CD4-positive, alpha-beta T cell treated with Interleukin-12 subunit alpha and Interleukin-12 subunit beta, for 1 hour (primary cell): ENCODE measurements at regions not wholly inside any gene's neighbourhood (a gene's known extent, or its start where the extent isn't known, plus 50 kb on each side); places are given as distances from the start of the nearest gene placed in this dataset.
A peak's percentile ranks its signal among the peaks of the same experiment; 100 is the strongest.
"Not testable (repeated sequence)": the region's sequence is repeated elsewhere in the genome, so short reads cannot be mapped to it uniquely, and the experiment has no call there.

Source experiments
- DNase-seq: peaks from one replicate; pipeline ENCODE4 v3.0.0-alpha.2; 2020

- DNase-seq, result not testable (repeated sequence)
These were observed 83.2 kb upstream of the ARID5B start for GRCh38 chr10:61818251-61818650.

GRCh38 chr10:61819208-61819607, 82.3 kb upstream of the ARID5B start:
- DNase-seq, result no peak

DNA sequence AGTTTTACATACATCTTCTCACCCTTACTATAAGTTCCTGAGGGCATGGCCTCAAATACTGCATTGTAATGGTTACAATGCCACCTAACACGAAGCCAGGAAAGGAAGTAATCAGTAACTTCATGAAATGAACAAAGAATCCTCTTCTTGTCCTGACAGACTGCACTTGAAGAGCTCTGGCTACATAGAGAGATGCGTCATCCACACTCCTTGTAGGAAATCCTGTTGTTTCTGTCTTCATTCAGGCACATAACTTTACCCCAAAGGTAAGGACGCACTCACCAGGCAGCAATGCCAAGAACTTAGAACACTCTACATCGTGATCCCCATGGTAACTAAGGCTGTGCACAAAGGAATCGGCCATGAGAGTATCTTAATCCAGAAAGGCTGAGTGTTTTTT, 80.3 kb upstream of the ARID5B start:
- DNase-seq, result no peak

GRCh38 chr10:61821693-61822092, 79.8 kb upstream of the ARID5B start:
- DNase-seq, result no peak

GRCh38 chr10:61822096-61822495, 79.4 kb upstream of the ARID5B start:
- no peak for DNase-seq

DNA sequence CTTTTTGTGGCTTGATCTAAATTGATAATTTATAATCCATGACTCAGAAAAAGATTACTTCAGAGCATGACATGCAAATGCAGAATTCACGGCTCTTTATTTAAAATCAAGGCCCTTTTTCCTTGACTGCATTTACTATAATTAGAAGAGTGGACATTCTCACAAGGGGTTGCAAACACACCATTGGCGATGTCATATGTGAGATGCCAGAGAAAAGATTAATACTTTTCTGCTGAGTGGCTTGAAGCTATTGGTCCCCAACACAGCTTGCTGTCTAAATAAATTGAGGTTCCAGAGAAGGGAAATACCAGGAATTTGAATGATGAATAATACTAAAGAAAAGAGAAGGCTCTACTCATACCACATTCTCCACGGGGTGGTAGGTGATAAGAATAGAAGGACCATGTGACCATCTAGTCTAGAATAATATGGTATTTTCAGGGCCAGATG, 78.7 kb upstream of the ARID5B start:
- no peak for DNase-seq

DNA sequence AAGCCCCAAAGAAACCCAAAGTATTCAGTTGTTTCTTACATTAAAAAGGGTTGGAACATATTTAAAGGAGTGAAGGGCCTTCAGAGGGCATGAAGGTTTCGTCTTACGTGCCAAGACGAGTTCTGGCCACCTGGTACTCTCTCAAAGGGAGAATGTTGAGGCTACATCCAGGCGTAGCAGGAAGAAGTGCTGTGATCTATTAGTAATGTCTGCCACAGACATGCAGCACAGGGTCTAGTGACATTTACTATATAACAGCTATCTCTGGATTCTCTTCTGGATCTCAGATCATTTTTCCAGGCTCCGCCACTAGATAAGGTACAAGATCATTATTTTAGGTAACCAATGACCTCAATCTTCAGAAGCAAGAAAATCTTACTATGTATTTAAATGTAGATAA, 76.5 kb upstream of the ARID5B start:
- no peak for DNase-seq

GRCh38 chr10:61825628-61826027, 75.9 kb upstream of the ARID5B start:
- no peak for DNase-seq

DNA sequence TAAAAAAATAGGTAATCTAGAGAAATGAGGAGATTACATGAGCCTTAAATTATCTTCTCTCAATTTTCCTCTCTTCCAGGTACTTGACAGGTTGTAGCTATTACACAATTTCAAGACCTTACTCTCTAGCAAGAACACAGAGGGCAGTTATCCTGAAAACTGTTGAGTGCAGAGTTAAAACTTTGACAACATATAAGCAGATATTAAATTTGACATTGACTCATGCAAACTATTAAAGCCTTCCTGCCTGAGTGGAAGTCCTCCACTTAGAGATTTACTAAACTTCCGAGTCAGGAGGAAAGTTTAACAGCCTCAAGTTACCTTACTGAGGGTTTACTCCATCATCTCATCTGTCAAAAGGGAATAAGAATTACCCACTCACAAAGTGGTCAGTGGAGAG, 73.5 kb upstream of the ARID5B start:
- no peak for DNase-seq

GRCh38 chr10:61828788-61829187, 72.7 kb upstream of the ARID5B start:
- no peak for DNase-seq

DNA sequence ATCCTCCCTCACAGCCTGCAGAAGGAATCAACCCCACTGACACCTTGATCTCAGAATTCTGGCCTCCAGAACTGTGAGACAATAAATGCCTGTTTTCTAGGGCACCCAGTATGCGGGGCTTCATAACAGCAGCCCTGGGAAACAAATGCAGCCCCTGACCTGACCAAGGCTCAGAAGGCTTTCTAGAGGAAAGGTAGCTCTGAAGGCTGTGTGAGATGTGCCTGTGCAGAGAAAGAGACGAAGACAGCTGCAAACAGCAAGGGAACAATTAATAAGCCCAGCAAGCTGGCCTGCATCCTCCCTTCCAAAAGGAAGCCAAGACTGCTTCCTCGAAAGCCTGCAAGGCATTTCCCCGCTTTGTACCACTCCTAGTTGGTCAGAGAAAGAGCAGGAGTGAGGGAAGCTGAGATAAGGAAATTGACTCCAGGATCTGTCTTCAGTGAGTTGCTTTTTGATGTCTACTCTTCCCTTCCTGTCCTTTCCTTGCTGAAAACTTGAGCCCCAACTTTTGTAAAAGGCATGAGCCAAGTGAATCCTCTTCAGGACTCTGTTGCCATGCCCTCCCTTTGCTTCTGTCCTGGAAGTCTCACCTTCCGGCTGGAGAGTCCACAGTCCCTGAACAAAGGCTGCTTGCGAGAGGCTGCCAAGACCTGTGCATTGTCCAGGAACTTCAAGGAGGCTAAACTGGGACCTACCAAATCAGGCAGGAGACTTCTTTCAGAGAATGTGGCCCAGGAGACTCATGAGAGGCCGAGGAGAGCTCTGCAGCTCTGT, 71.2 kb upstream of the ARID5B start:
- DNase-seq, result no peak

- no peak for DNase-seq
These were observed 70.6 kb upstream of the ARID5B start for GRCh38 chr10:61830846-61831273.

- no peak for DNase-seq
These were observed 68.5 kb upstream of the ARID5B start for GRCh38 chr10:61832866-61833481.

DNA sequence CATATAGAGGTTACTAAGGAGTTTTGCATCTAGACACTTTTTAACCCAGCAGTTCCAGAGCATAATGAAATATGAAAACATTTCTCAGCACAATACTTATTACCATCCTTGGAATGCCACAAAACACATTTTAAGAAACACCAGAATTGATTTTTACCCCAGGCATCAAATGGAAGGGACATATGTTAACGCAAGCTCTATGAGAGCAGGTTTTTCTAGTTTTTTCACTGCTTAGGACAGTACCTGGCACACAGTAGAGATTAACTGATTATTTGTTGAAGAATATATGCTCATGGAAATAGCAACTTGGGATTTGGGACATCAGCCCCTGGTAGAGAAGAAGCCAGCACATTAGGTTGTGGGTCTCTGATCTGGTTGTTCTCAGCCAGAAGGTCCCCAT, 67.0 kb upstream of the ARID5B start:
- DNase-seq, result no peak

DNA sequence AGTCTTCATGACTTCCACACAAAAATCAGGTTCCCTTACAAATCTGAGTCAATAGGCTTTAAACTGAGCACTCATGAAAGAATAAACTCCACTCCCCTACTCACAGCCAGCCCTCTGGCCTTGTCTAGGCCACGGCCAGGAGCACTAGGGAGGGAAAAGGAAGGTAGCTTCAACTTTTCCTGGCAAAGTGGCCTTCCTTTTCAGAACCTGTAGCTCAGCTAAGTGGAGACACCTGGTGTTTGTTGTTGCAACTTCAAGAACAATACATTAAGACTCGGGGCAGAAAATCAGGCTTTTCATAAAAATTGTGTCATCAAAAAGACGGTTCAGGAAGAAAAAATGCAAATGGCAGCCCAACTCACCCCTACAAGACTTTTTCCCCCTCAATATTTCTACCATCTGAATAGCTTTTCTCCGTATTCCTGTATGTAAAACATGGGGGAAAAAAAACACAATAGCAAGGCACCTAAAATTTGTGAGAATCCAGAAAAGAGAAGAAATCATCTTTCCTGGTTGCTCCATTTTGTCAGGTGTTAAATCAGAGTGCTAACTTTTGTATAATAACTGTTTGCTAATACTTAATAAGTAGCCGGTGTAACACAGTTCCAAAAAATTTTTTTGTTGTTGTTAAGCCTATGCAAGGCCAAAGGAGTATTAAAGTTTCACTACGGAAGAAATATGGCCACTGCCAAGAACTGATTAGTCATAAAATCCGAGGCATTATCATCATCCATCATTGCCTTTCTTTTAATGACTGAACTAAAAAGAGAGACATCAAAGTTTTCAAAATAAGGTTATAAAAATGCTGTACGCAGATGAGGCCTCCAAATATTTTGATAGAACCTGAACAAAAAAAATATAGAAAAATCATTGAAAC, 66.2 kb upstream of the ARID5B start:
- DNase-seq, result peak; percentile 26

DNA sequence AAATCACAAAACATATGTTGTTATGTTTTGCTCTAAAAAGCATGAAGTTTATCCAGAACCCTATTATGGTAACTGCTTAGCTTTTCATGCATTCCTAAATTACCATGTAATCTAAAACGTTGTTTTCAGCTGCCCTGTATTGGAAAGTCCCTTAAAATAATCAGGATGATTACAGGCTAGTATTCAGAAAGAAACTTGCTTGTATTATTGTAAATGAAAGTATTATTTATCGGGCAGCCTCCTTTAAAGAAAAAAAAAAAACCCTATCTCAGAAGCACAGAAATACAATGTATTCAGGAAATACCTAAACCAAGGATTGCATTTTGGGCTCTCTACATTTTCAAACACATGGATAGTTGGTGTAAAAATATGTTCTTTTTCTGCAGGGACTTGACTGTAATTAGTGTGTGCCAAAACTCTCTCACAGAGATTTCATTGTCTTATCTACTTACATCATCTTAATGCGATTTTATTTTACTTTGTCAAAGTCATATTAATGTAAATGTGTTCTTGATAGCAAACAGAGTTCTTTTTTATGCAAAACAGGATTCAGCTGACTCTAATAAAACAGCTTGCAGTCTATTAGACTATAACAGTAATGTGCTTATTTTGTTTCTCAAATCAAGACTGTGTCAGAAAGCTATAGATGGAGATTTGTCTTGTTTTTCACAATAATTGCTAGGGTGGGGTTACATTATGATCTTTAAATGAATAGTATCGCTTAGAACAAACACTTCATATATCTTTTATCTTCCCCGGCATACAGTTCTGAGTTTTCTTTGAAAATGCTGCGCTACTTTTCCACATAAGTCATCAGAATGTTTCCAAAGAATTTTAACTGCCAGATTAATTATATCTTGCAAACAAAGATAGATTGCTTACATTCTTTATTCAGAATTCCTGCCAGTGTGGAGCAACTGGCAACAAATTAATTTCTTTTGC, 65.3 kb upstream of the ARID5B start:
- DNase-seq, result no peak

DNA sequence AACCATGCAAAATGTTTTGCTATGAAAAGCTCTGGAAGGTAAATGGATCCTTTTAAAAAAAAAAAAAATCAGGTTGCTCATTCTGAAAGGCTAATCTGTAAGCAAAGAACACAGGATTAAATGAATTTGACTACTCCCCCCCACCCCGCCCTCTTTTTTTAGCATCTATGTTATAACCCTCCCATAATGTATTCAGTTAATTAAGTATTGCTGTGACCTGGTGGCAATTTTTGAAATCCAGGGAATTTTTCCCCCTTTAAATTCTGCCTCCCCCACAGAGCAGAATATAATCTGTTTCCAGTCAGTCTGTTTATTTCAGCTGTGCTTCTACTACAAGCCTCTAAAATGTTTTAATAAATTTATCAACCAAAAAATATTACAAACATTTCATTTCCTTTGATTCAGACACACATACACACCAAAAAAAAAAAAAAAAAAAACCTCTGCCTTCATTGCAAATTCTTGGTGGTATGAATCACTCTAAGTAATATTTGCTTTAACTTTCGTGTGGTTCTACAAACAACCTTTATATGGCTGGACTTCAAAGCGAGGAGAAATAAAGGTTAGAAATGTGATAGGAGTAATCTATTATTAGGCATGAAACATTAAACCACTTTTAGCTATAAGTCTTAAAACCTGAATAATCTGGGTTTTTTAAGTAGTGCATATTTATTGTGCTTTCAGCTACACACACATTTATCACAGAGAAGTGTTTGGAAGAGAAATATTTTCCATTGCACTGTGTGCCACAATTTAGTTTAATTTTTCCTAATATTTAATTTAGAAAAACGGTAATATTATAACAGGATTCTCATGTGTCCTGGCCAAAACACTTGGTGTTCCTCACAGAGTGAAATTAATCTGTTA, 64.4 kb upstream of the ARID5B start:
- no peak for DNase-seq

- DNase-seq, result no peak
These were observed 63.7 kb upstream of the ARID5B start for GRCh38 chr10:61837755-61838171.

GRCh38 chr10:61839916-61840315, 61.6 kb upstream of the ARID5B start:
- no peak for DNase-seq

DNA sequence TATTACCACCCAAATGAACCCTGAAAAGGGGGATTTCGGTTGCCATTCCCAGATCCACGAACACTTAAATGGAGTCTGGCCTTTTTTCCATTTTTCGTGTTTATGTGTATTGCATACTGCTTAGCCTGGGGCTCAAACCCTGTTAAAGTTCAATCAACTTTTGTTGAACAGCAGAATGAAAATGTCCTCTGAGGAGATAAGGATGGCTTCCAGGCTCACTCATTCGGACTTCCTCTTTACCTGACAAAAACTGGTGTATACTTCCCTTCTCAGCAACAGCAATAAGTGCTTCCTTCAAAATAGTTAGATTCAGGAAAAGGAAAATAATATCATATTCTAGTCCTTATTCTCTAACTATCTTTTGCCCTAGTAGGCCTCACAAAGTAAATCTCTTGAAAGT, 61.1 kb upstream of the ARID5B start:
- DNase-seq, result no peak

GRCh38 chr10:61841338-61841875, 60.1 kb upstream of the ARID5B start:
- DNase-seq, result no peak
